SK-N-MC (cell line): ENCODE measurements at regions not wholly inside any gene's neighbourhood (a gene's known extent, or its start where the extent isn't known, plus 50 kb on each side); places are given as distances from the start of the nearest gene placed in this dataset.

ENCODE experiments used
- DNase-seq: peaks from one replicate; pipeline ENCODE4 v3.0.0-alpha.2; 2011; ENCODE audit warnings: low read depth, low spot score
- H3K27ac ChIP-seq: fragments of 200-600 bp; sonication (generic); 2 replicates; pipeline ENCODE4 v1.5.1; 2016; ENCODE audit warnings: mixed run types
- H3K36me3 ChIP-seq: fragments of 200-600 bp; sonication (generic); 2 replicates; pipeline ENCODE4 v1.6.1; 2017; ENCODE audit warnings: antibody characterized with exemption, low read length, mixed read lengths; ENCODE audit not compliant: insufficient read depth
- H3K4me3 ChIP-seq: fragments of 200-600 bp; sonication (generic); 2 replicates; pipeline ENCODE4 v1.5.1; 2016
- H3K9ac ChIP-seq: fragments of 200-600 bp; sonication (generic); 2 replicates; pipeline ENCODE4 v1.8.0; 2017; ENCODE audit warnings: mixed run types, mixed read lengths; ENCODE audit not compliant: insufficient read length
- H3K9me3 ChIP-seq: fragments of 200-600 bp; sonication (generic); 2 replicates; pipeline ENCODE4 v1.6.1; 2017; ENCODE audit warnings: low read depth, mild to moderate bottlenecking, antibody characterized with exemption, low read length, moderate library complexity, mixed read lengths
- EZH2 ChIP-seq: fragments of 200-600 bp; sonication (generic); IDR thresholded peaks from one replicate; pipeline ENCODE4 v1.6.1; 2017; ENCODE audit warnings: antibody characterized with exemption
- FOXP2 ChIP-seq: optimal IDR thresholded peaks from 2 replicates; pipeline ENCODE3; 2011; ENCODE audit warnings: mild to moderate bottlenecking, moderate library complexity; ENCODE audit not compliant: insufficient read depth; ENCODE audit errors: extremely low read length, control extremely low read depth
- POLR2AphosphoS5 ChIP-seq: IDR thresholded peaks from 2 replicates; pipeline ENCODE4 v1.6.1; 2012; ENCODE audit warnings: mild to moderate bottlenecking, low read depth, low read length, borderline replicate concordance

DNA sequence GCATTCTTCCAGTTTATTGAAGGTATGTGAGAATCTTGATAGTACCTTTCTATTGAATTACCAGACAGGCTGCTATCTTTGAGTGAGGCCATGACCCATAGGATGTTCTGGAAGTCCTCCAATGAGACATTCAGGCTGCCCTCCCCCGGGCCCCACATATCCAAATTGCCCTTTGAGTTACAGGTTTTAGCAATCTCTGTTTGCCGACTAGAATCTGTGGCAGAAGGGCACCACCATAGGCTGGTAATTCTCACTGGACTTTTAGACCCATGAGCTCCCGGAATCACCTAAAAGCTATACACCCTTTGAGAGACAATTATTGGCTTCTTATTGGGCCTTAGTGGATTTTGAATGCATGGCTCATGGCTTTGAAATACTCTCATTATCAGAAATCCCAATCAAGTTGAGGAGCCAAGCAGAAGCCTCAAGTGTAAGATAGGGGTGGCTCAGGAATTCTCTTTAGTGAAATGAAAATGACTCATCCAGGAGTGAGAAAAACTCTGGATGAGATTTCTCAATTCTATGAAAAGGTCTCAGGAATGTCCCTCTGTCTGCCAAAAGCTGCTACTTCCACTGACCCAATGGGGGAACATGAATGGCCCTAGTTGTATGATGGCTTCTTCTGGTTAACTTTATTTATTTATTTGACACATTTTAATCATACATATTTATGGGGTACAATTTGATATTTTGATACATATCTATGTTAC lies 172.1 kb upstream of the CSNK1A1L start:
- no peaks in the 10 kb centered on the region for H3K36me3 ChIP-seq
- TF ChIP-seq FOXP2: no peak
- no peak for TF ChIP-seq POLR2AphosphoS5
- TF ChIP-seq EZH2: no peak
- no peak overlapping the region for H3K4me3 ChIP-seq
- no peak overlapping the region for H3K9ac ChIP-seq
- no peak for DNase-seq
- no peaks in the 10 kb centered on the region for H3K9me3 ChIP-seq
- H3K27ac ChIP-seq: no peak overlapping the region

GRCh38 chr13:37277007-37277406 lies 171.5 kb upstream of the CSNK1A1L start:
- DNase-seq: no peak
- Histone ChIP-seq H3K9ac (no peak overlapping the region), H3K36me3 (no peaks in the 10 kb centered on the region), H3K27ac (no peak overlapping the region), H3K4me3 (no peak overlapping the region), H3K9me3 (no peaks in the 10 kb centered on the region)
- TF ChIP-seq FOXP2 (no peak), POLR2AphosphoS5 (no peak), EZH2 (no peak)

DNA sequence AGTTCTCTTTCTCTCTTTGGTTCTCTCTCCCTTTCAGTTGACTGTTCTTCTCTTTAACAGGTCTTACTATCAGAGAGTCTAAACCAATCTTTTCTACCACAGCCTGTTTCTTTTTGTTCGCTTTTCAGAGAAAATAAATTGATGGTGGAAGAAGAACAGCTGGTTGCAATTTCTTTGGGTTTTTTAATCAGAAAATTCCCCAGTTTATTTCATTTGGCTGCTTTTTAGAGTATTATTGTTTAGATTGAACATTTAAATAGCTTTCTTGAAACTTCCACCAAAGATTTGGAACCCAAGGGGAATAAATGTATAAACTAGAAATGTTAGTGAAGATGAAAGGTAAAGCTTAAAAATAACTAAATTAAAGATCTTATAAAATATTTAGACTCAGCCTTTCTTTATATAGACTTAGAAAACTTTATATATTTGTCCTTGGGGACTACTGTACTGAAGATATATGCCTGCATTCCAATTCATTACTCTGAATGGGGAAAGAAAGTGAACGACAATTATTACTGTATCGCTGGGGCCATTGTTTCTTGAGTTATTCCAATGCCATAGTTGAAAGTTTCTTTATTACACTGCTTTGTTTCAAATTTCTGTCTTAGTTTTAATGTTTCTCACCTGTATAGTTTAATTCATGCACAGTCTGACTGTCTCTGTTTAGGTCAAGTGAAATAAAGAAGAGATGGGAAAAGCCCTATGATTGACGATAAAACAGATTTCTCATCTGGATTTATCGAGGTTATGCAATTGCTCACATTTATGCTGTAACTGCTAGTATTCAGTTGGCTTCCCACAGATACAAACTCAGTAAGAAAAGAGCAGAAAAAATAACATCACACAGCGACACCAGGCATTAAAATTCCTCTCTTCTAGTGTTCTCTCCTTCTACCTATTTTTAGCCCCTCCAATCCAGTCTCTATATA lies 169.4 kb upstream of the CSNK1A1L start:
- no peak overlapping the region for H3K27ac ChIP-seq
- no peaks in the 10 kb centered on the region for H3K36me3 ChIP-seq
- H3K9me3 ChIP-seq: no peaks in the 10 kb centered on the region
- no peak overlapping the region for H3K9ac ChIP-seq
- DNase-seq: no peak
- H3K4me3 ChIP-seq: no peak overlapping the region
- TF ChIP-seq EZH2: no peak
- no peak for TF ChIP-seq FOXP2
- TF ChIP-seq POLR2AphosphoS5: no peak

GRCh38 chr13:37273836-37274235 lies 168.4 kb upstream of the CSNK1A1L start:
- H3K27ac ChIP-seq: no peak overlapping the region
- H3K36me3 ChIP-seq: no peaks in the 10 kb centered on the region
- no peak for DNase-seq

DNA sequence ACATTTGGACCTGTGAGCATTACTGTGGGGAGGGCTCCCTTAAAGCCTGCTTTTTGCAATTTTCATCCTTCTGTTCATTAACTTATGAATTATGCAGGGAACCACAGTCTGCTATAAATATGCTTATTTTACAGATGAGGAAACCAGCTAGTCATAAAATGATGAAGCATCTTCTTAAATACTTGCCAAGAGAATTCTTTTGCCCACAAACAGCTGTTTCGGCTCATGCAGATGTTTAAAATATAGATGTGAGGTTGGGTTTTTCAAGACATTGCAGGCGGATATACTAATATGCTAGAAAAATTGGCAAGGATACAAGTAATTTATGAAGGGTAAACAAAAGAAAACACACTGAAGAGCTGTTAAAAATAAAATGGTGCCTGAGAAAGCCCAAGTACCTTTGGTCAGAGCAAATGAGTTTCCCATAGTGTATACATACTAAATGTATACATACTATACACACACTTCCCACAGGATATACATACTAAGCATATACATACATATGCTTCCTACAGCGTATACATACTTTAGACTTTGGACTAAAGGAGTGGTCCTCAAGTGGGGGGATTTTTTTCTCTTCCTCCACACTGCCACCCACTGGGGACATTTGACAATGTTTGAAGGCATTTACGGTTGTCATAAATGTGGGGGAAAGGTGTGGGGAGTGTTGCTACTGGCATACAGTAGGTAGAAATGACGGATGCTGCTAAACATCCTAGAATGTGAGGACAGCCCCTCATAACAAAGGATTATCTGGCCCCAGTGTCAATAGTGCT lies 164.9 kb upstream of the CSNK1A1L start:
- Histone ChIP-seq H3K4me3 (no peak overlapping the region), H3K9me3 (no peaks in the 10 kb centered on the region), H3K9ac (no peak overlapping the region), H3K36me3 (no peaks in the 10 kb centered on the region), H3K27ac (no peak overlapping the region)
- no peak for TF ChIP-seq FOXP2
- DNase-seq: no peak

More at GRCh38 chr13:37273836-37274235, 168.4 kb upstream of the CSNK1A1L start:
- no peak overlapping the region for H3K9ac ChIP-seq
- H3K4me3 ChIP-seq: no peak overlapping the region
- no peak for TF ChIP-seq POLR2AphosphoS5
- TF ChIP-seq FOXP2: no peak
- TF ChIP-seq EZH2: no peak
- H3K9me3 ChIP-seq: no peaks in the 10 kb centered on the region

DNA sequence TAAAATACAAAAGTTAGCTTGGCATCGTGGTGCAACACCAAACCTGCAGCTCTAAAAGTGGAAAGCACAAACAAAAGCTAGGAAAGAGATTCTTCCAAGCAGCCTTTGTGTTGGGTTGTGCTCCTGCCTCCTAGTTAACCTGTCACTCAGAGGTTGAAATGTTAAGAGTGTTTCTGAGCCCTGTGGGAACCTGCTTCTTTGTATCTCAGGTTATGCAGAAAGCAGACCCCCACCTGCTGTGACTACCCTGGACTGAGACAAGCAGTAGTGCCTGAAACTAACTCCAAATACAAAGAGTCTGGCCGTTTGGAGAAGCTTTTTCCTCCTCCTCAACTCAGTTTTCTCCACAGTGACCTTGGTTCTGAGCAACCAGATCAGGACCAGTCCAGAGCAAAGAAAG lies 158.4 kb upstream of the CSNK1A1L start:
- Histone ChIP-seq H3K9me3 (no peaks in the 10 kb centered on the region), H3K9ac (no peak overlapping the region), H3K36me3 (no peaks in the 10 kb centered on the region), H3K4me3 (no peak overlapping the region), H3K27ac (no peak overlapping the region)
- DNase-seq: no peak
- TF ChIP-seq FOXP2 (no peak), POLR2AphosphoS5 (no peak), EZH2 (no peak)

- Histone ChIP-seq H3K9me3 (no peaks in the 10 kb centered on the region), H3K9ac (no peak overlapping the region), H3K4me3 (no peak overlapping the region), H3K36me3 (no peaks in the 10 kb centered on the region), H3K27ac (no peak overlapping the region)
- TF ChIP-seq POLR2AphosphoS5: no peak
- no peak for TF ChIP-seq FOXP2
- no peak for TF ChIP-seq EZH2
- DNase-seq: no peak
Observed at GRCh38 chr13:37257706-37258105, 152.2 kb upstream of the CSNK1A1L start.

GRCh38 chr13:37257051-37257450 lies 151.6 kb upstream of the CSNK1A1L start:
- TF ChIP-seq FOXP2 (no peak), EZH2 (no peak), POLR2AphosphoS5 (no peak)
- DNase-seq: peak; percentile 35
- H3K27ac ChIP-seq: no peak overlapping the region
- H3K4me3 ChIP-seq: no peak overlapping the region
- no peaks in the 10 kb centered on the region for H3K36me3 ChIP-seq
- H3K9me3 ChIP-seq: no peaks in the 10 kb centered on the region
- H3K9ac ChIP-seq: no peak overlapping the region
